Tibial nerve (tissue), 4 donors: ENCODE measurements at regions not wholly inside any gene's neighbourhood (a gene's known extent, or its start where the extent isn't known, plus 50 kb on each side); places are given as distances from the start of the nearest gene placed in this dataset.

ENCODE experiments used
- DNase-seq, 2 donors: peaks; one replicate each; pipeline ENCODE4 v3.0.0-alpha.2; 2019; ENCODE audit warnings: low spot score in 2 of 2
- H3K27ac ChIP-seq, 4 donors: fragments of 200-600 bp; sonication (generic) in 3 of 4; one replicate each; pipeline ENCODE4 v1.5.1; 2017 to 2019; ENCODE audit warnings: mild to moderate bottlenecking in 1 of 4
- H3K27me3 ChIP-seq, 2 donors: fragments of 200-600 bp; sonication (generic) in 1 of 2; one replicate each; pipeline versions ENCODE4 v1.5.1 to v1.6.0; 2017 to 2019
- H3K36me3 ChIP-seq, 3 donors: fragments of 200-600 bp; sonication (generic); one replicate each; pipeline ENCODE4 v1.5.1; 2018 to 2019
- H3K4me1 ChIP-seq, 4 donors: fragments of 200-600 bp; sonication (generic) in 3 of 4; one replicate each; pipeline ENCODE4 v1.5.1; 2017 to 2019
- H3K4me3 ChIP-seq, 4 donors: fragments of 200-600 bp; sonication (generic) in 3 of 4; one replicate each; pipeline ENCODE4 v1.5.1; 2017 to 2019; ENCODE audit warnings: mild to moderate bottlenecking in 1 of 4, moderate library complexity in 1 of 4
- H3K9me3 ChIP-seq, 4 donors: fragments of 200-600 bp; sonication (generic) in 3 of 4; one replicate each; pipeline ENCODE4 v1.5.1; 2017 to 2019
- EP300 ChIP-seq, 2 donors: sonication (generic); formaldehyde crosslinking; IDR thresholded peaks; one replicate each; pipeline ENCODE4 v1.6.1; 2017; ENCODE audit warnings: antibody characterized with exemption in 2 of 2, mild to moderate bottlenecking in 1 of 2
- POLR2A ChIP-seq, 2 donors: fragments of 450-650 bp; IDR thresholded peaks; one replicate each; pipeline ENCODE4 v1.6.1; 2017; ENCODE audit warnings: antibody characterized with exemption in 2 of 2, mild to moderate bottlenecking in 2 of 2, moderate library complexity in 2 of 2
- WGBS, 2 donors: methylation state at CpG; one replicate each; pipeline ENCODE4 v1.1.5; 2018; 5-methylcytosine and 5-hydroxymethylcytosine counted together
- TF ChIP-seq, protein P1 (sequence below), 5 experiments: fragments of 200-600 bp in 3 of 5; fragments of 450-650 bp in 2 of 5; sonication (generic) in 3 of 5; IDR thresholded peaks; one replicate each; pipeline ENCODE4 v1.5.1; 2016 to 2019; ENCODE audit warnings: antibody characterized with exemption in 5 of 5, mild to moderate bottlenecking in 3 of 5, moderate library complexity in 2 of 5

DNA sequence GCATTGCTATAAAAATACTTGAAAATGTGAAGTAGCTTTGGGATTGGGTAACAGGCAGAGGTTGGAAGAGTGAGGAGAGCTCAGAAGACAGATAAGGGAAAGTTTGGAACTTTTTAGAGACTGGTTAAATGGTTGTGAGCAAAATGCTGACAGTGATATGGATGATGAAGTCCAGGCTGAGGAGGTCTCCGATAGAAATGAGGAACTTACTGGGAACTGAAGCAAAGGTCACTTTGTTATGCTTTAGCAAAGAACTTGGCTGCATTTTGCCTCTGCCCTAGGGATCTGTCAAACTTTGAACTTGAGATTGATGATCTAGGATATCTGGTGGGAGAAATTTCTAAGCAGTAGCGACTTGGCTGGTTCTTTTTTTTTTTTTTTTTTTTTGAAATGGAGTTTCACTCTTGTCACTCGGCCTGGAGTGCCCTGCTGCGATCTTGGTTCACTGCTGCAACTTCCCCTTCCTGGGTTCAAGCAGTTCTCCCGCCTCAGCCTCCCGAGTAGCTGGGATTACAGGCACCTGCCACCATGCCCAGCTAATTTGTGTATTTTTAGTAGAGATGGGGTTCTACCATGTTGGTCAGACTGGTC is 998.9 kb downstream of the TLE1 start:
- 65 to 72% methylated on average over 6 of the region's 6 CpGs for WGBS, 2 donors
- Histone ChIP-seq H3K27ac (no peak overlapping the region), H3K4me1 (no peaks in the 10 kb centered on the region), H3K9me3 (no peaks in the 10 kb centered on the region), H3K27me3 (no peaks in the 10 kb centered on the region), H3K36me3 (no peaks in the 10 kb centered on the region), H3K4me3 (no peak overlapping the region)
- DNase-seq = no peak
- TF ChIP-seq POLR2A (IDR thresholded peaks at IDR 0.05) = no peak
- TF ChIP-seq EP300 (IDR thresholded peaks at IDR 0.05) = no peak
- TF ChIP-seq, protein P1, sequence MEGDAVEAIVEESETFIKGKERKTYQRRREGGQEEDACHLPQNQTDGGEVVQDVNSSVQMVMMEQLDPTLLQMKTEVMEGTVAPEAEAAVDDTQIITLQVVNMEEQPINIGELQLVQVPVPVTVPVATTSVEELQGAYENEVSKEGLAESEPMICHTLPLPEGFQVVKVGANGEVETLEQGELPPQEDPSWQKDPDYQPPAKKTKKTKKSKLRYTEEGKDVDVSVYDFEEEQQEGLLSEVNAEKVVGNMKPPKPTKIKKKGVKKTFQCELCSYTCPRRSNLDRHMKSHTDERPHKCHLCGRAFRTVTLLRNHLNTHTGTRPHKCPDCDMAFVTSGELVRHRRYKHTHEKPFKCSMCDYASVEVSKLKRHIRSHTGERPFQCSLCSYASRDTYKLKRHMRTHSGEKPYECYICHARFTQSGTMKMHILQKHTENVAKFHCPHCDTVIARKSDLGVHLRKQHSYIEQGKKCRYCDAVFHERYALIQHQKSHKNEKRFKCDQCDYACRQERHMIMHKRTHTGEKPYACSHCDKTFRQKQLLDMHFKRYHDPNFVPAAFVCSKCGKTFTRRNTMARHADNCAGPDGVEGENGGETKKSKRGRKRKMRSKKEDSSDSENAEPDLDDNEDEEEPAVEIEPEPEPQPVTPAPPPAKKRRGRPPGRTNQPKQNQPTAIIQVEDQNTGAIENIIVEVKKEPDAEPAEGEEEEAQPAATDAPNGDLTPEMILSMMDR (IDR thresholded peaks at IDR 0.05) = no peak

DNA sequence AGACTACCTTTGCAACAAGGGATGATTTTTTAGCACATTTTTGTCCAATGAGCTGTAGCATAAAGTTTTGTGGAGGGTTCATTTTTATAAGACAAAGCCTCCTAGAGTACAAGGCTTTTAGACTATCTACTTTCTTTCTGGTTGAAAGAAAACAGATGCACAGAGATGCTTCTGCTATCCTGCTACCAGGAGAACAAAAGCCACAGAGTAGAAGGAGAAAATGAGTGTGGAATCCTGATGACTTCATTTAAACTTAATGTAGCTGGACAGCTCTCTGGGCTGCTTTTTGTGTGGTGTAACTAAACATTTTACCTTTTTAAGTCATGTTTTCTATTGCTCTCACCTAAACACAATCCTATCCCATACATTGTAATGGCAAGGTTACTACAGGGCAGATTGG is 1009.4 kb downstream of the TLE1 start:
- Histone ChIP-seq H3K27me3 (no peaks in the 10 kb centered on the region), H3K4me1 (no peaks in the 10 kb centered on the region), H3K9me3 (no peaks in the 10 kb centered on the region), H3K36me3 (no peaks in the 10 kb centered on the region), H3K27ac (no peak overlapping the region), H3K4me3 (no peak overlapping the region)
- TF ChIP-seq POLR2A (IDR thresholded peaks at IDR 0.05) (no peak), EP300 (IDR thresholded peaks at IDR 0.05) (no peak)
- TF ChIP-seq, protein P1 (IDR thresholded peaks at IDR 0.05) = no peak
- DNase-seq = no peak

DNA sequence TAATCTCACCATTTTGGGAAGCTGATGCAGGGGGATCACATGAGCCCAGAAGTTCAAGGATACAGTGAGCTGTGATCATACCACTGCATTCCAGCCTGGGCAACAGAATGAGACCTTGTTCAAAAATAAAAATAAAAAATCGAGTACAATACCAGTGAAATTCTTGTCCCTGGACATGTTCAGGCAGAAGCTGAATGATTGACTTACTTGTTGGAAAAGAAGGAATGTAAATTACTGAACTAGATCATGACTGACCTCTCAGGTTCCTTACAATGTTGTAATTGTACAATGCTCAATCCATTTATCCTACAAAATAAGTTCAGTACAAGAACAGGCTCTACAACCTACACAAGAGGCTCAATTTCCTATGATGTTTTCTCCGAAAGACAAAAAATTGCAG is 1010.4 kb downstream of the TLE1 start:
- no peaks in the 10 kb centered on the region for H3K4me1 ChIP-seq

DNA sequence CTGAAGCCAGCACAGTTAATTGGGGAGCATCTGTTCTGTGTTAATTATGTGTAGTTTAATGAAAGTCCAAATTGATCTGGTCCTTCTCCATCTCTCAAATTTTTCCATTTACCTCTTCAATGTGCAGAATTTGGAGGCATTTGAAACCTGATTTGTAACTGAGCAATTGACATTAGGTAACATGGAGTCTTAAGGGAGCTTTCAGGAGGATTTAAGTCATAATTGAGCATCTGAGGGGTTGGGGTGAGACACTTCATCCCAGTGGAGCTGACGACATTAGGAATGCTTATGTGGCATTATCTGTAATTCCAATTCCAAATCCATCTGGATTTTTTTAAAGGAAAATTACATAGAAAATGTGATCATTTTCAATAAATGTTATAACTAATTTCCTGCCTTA is 1015.9 kb downstream of the TLE1 start:
- no peaks in the 10 kb centered on the region for H3K36me3 ChIP-seq
- DNase-seq = no peak
- no peaks in the 10 kb centered on the region for H3K4me1 ChIP-seq
- TF ChIP-seq, protein P1 (IDR thresholded peaks at IDR 0.05) = no peak
- no peak for TF ChIP-seq POLR2A (IDR thresholded peaks at IDR 0.05)
- TF ChIP-seq EP300 (IDR thresholded peaks at IDR 0.05) = no peak
- H3K27ac ChIP-seq = no peak overlapping the region
- WGBS, 2 donors = 53 to 64% methylated on average over 1 of the region's 1 CpG
- H3K27me3 ChIP-seq = no peaks in the 10 kb centered on the region
- no peaks in the 10 kb centered on the region for H3K9me3 ChIP-seq
- H3K4me3 ChIP-seq = no peak overlapping the region

More for the DNA sequence above, 1010.4 kb downstream of the TLE1 start:
- H3K4me3 ChIP-seq = no peak overlapping the region
- TF ChIP-seq, protein P1 (IDR thresholded peaks at IDR 0.05) = no peak
- no peak for TF ChIP-seq EP300 (IDR thresholded peaks at IDR 0.05)
- WGBS, 2 donors = 60% methylated on average over 2 of the region's 2 CpGs
- H3K27me3 ChIP-seq = no peaks in the 10 kb centered on the region
- no peak overlapping the region for H3K27ac ChIP-seq
- no peaks in the 10 kb centered on the region for H3K9me3 ChIP-seq
- H3K36me3 ChIP-seq = no peaks in the 10 kb centered on the region
- DNase-seq = no peak

DNA sequence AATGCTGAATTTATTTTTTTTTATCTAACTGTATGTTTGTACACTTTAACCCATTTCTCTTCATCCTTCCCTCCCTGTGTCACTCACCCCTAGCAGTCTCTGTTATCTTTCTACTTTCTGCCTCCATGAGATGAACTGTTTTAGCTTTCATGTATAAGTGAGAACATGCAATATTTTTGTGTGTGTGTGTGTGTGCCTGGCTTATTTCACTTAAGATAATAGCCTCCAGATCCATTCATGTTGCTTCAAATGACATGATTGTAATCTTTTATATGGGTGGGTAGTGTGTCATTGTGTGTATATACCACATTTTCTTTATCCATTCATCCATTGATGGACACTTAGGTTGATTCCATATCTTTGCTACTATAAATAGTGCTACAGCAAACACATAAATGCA is 1023.9 kb downstream of the TLE1 start:
- Histone ChIP-seq H3K9me3 (peaks cover 0 to 13% (median 0%) of the 10 kb centered on the region in 4 donors), H3K27me3 (no peaks in the 10 kb centered on the region), H3K36me3 (no peaks in the 10 kb centered on the region), H3K4me3 (no peak overlapping the region), H3K27ac (no peak overlapping the region), H3K4me1 (no peaks in the 10 kb centered on the region)
- no peak for DNase-seq
- TF ChIP-seq EP300 (IDR thresholded peaks at IDR 0.05) = no peak
- TF ChIP-seq, protein P1 (IDR thresholded peaks at IDR 0.05) = no peak
- no peak for TF ChIP-seq POLR2A (IDR thresholded peaks at IDR 0.05)
